ENCODE measurements at regions not wholly inside any gene's neighbourhood (a gene's known extent, or its start where the extent isn't known, plus 50 kb on each side); places are given as distances from the start of the nearest gene placed in this dataset.

DNA sequence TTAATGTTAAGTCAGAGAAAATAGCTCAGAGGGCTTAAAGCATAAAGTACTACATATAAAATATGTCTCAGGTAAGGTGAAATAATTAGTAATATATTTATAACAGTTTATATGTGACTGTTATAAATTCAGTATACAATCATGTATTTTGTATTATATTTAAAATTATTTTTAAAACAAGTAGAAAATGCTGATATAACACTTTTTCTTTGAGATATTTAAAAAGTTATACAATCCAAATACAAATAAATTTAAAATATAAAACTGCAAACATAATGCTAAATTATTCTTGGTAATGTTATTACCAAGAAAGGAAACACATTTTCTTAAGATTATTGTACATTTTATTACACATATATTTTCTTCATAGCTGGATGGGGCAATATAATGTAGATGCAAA lies 539.9 kb upstream of the CDH9 start:
- no peak overlapping the region for H2AFZ ChIP-seq (ENCODE audit: low read depth, low read length)

More for the DNA sequence above, 539.9 kb upstream of the CDH9 start:
- Histone ChIP-seq H3K9ac (replicated peaks; ENCODE audit: extremely low read depth, insufficient read depth, low read length) (no peak overlapping the region), H3K4me3 (replicated peaks in 1 of 3; ENCODE audit: insufficient read depth in 1 of 3, low read depth in 1 of 3, low read length in 3 of 3) (no peak overlapping the region), H3K4me1 (ENCODE audit: control insufficient read depth, extremely low read depth, insufficient read depth, low read length) (no peaks in the 10 kb centered on the region), H3K9me1 (replicated peaks; ENCODE audit: control insufficient read depth, extremely low read depth, insufficient read depth, low read length) (no peaks in the 10 kb centered on the region), H3K4me2 (ENCODE audit: insufficient read depth, low read length) (no peak overlapping the region), H3K27me3 (ENCODE audit: control insufficient read depth in 2 of 2, insufficient read depth in 2 of 2, low read length in 2 of 2) (no peaks in the 10 kb centered on the region), H3K27ac (ENCODE audit: insufficient read depth, low read depth, low read length) (no peak overlapping the region), H3K9me3 (replicated peaks; ENCODE audit: control insufficient read depth, insufficient read depth, low read length) (no peaks in the 10 kb centered on the region), H3K79me2 (ENCODE audit: control insufficient read depth, insufficient read depth, low read length) (no peaks in the 10 kb centered on the region), H4K20me1 (replicated peaks; ENCODE audit: control insufficient read depth, extremely low read depth, insufficient read depth, low read length) (no peaks in the 10 kb centered on the region), H3K36me3 (ENCODE audit: control insufficient read depth in 2 of 2, extremely low read depth in 1 of 2, insufficient read depth in 2 of 2, low read length in 2 of 2) (no peaks in the 10 kb centered on the region)
- FAIRE-seq: no peak
- TF ChIP-seq MYC (IDR thresholded peaks at IDR 0.05; ENCODE audit: low read depth, low read length) (no peak), EZH2 (IDR thresholded peaks at IDR 0.05; ENCODE audit: borderline replicate concordance, low read depth, low read length, severe bottlenecking) (no peak), JUN (IDR thresholded peaks at IDR 0.05; ENCODE audit: borderline replicate concordance, insufficient read depth, insufficient read length, low read depth) (no peak), FOS (IDR thresholded peaks at IDR 0.05; ENCODE audit: borderline replicate concordance, insufficient read depth, low read length) (no peak), POLR2AphosphoS5 (IDR thresholded peaks at IDR 0.05; ENCODE audit: insufficient read depth, low read depth, low read length) (no peak), POLR2A (IDR thresholded peaks at IDR 0.05; ENCODE audit: low read depth, low read length) (no peak), GATA2 (IDR thresholded peaks at IDR 0.05; ENCODE audit: insufficient read depth, insufficient read length, low read depth, low read length) (no peak)
- TF ChIP-seq, protein P1, sequence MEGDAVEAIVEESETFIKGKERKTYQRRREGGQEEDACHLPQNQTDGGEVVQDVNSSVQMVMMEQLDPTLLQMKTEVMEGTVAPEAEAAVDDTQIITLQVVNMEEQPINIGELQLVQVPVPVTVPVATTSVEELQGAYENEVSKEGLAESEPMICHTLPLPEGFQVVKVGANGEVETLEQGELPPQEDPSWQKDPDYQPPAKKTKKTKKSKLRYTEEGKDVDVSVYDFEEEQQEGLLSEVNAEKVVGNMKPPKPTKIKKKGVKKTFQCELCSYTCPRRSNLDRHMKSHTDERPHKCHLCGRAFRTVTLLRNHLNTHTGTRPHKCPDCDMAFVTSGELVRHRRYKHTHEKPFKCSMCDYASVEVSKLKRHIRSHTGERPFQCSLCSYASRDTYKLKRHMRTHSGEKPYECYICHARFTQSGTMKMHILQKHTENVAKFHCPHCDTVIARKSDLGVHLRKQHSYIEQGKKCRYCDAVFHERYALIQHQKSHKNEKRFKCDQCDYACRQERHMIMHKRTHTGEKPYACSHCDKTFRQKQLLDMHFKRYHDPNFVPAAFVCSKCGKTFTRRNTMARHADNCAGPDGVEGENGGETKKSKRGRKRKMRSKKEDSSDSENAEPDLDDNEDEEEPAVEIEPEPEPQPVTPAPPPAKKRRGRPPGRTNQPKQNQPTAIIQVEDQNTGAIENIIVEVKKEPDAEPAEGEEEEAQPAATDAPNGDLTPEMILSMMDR (IDR thresholded peaks at IDR 0.05; ENCODE audit: extremely low read depth in 1 of 2, insufficient read depth in 1 of 2, low read depth in 1 of 2, low read length in 2 of 2): no peak
- TF ChIP-seq, protein P2, sequence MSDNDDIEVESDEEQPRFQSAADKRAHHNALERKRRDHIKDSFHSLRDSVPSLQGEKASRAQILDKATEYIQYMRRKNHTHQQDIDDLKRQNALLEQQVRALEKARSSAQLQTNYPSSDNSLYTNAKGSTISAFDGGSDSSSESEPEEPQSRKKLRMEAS (IDR thresholded peaks at IDR 0.05; ENCODE audit: insufficient read depth, insufficient read length): no peak
- DNase-seq (ENCODE audit: low read depth, low spot score): no peak
- POLR2A ChIA-PET: no interaction called here
- dilution Hi-C loops (cut with MboI; ENCODE audit: extremely low pct_ligation_motif_present, low sequenced_read_pairs): no loop called here
- CTCF ChIA-PET: no interaction called here
- intact Hi-C loops (cut with micrococcal nuclease): no loop called here
- BruUV-seq (replicated peaks): no TSS peak

Data from endothelial cell of umbilical vein (primary cell).